Pancreas (tissue), 10 donors: ENCODE measurements at regions not wholly inside any gene's neighbourhood (a gene's known extent, or its start where the extent isn't known, plus 50 kb on each side); places are given as distances from the start of the nearest gene placed in this dataset.
"Not testable (repeated sequence)": the region's sequence is repeated elsewhere in the genome, so short reads cannot be mapped to it uniquely, and the experiment has no call there.

Experiments
- ATAC-seq, 4 donors: fragments of 200-7000 bp; cut with Tn5 transposase; one replicate each; pipeline versions ENCODE4 v1.8.0 to v1.9.1; 2020; ENCODE audit warnings: mild to moderate bottlenecking in 4 of 4, moderate library complexity in 4 of 4
- DNase-seq, 6 donors: peaks; one replicate each; pipeline ENCODE4 v3.0.0-alpha.2; 2020
- FAIRE-seq: peaks from 2 replicates; lab custom pipeline; 2012; peaks lifted over from hg19 to GRCh38; lab: Jason Lieb, UNC
- H3K27ac ChIP-seq, 4 donors: fragments of 200-600 bp; sonication (generic); 1 replicate in 3 of 4; 2 replicates in 1 of 4; pipeline versions ENCODE4 v1.5.0 to v1.8.0; 2020
- H3K27me3 ChIP-seq, 4 donors: fragments of 200-600 bp; one replicate each; pipeline ENCODE4 v1.8.0; 2021
- H3K36me3 ChIP-seq, 3 donors: fragments of 200-600 bp; sonication (generic) in 1 of 3; one replicate each; pipeline versions ENCODE4 v1.5.0 to v1.8.0; 2020 to 2021
- H3K4me1 ChIP-seq, 3 donors: fragments of 200-600 bp; one replicate each; pipeline ENCODE4 v1.8.0; 2021
- H3K4me3 ChIP-seq, 4 donors: fragments of 200-600 bp; sonication (generic) in 2 of 4; one replicate each; pipeline versions ENCODE4 v1.5.0 to v1.8.0; 2020 to 2021
- H3K9me3 ChIP-seq, 4 donors: fragments of 200-600 bp; one replicate each; pipeline ENCODE4 v1.8.0; 2021
- CTCF ChIP-seq, 4 donors: fragments of 200-600 bp; sonication (generic) in 3 of 4; IDR thresholded peaks; one replicate each; pipeline versions ENCODE4 v1.5.0 to v1.8.0; 2021; ENCODE audit warnings: antibody characterized with exemption in 4 of 4
- WGBS, 2 donors: extraction: QIAGEN DNeasy Blood & Tissue Kit; methylation state at CpG; one replicate each; pipeline ENCODE4 v1.1.7; 2013; 5-methylcytosine and 5-hydroxymethylcytosine counted together
- intact Hi-C, 3 donors: fragments of 100-400 bp; cut with DNase I; formaldehyde crosslinking; loops; one replicate each; pipeline versions ENCODE4 v1.11.1 to v1.14.2; 2022
- donor health status: healthy with polysubstance abuse.
- donor health status: DM: no; HTN: no; CAD: no; lungs with moderate emphysema.
- donor health status: DM: no; HTN: no; CAD: no.
- donor health status: control.
- donor health status: control.
- donor health status: Bipolar disorder and iron deficiency.
- donor health status: DM: yes; HTN: yes; CAD: no.
- donor health status: DM: no; HTN: no; CAD: no.
- donor health status: DM: no; HTN: no; CAD: no.
- donor health status: DM: yes; HTN: yes; CAD: no.

- Histone ChIP-seq H3K27me3 (no peaks in the 10 kb centered on the region), H3K4me3 (no peak overlapping the region), H3K27ac (no peak overlapping the region), H3K4me1 (no peaks in the 10 kb centered on the region), H3K9me3 (no peaks in the 10 kb centered on the region), H3K36me3 (no peaks in the 10 kb centered on the region)
- no peak for DNase-seq
- no peak for FAIRE-seq
- no peak for ATAC-seq
- 72 to 78% methylated on average over 10 of the region's 10 CpGs for WGBS, 2 donors
- no peak for TF ChIP-seq CTCF (IDR thresholded peaks at IDR 0.05)
- intact Hi-C loops = no loop called here
These were observed 70.4 kb downstream of the MRPL57 start for GRCh38 chr13:21246761-21247452.

- no peaks in the 10 kb centered on the region for H3K9me3 ChIP-seq
- FAIRE-seq (no peak), DNase-seq (no peak), ATAC-seq (no peak)
- no peaks in the 10 kb centered on the region for H3K27me3 ChIP-seq
- no peak overlapping the region for H3K4me3 ChIP-seq
- H3K36me3 ChIP-seq = no peaks in the 10 kb centered on the region
- H3K4me1 ChIP-seq = no peaks in the 10 kb centered on the region
- 68 to 71% methylated on average over 6 of the region's 6 CpGs for WGBS, 2 donors
- intact Hi-C loops = no loop called here
- no peak for TF ChIP-seq CTCF (IDR thresholded peaks at IDR 0.05)
- no peak overlapping the region for H3K27ac ChIP-seq
These were observed 79.9 kb downstream of the MRPL57 start for GRCh38 chr13:21256351-21256761.

GRCh38 chr13:21256891-21257290 is 80.4 kb downstream of the MRPL57 start:
- TF ChIP-seq CTCF (IDR thresholded peaks at IDR 0.05) = no peak
- no peak for FAIRE-seq
- no peaks in the 10 kb centered on the region for H3K4me1 ChIP-seq

GRCh38 chr13:21259571-21260455 is 83.4 kb downstream of the MRPL57 start:
- no peaks in the 10 kb centered on the region for H3K4me1 ChIP-seq
- peak in 1 of 6 donors; percentile 63 for DNase-seq
- no peak overlapping the region for H3K27ac ChIP-seq
- intact Hi-C loops = no loop called here
- no peaks in the 10 kb centered on the region for H3K9me3 ChIP-seq
- no peaks in the 10 kb centered on the region for H3K27me3 ChIP-seq
- no peak for TF ChIP-seq CTCF (IDR thresholded peaks at IDR 0.05)
- no peaks in the 10 kb centered on the region for H3K36me3 ChIP-seq
- no peak overlapping the region for H3K4me3 ChIP-seq
- no peak for ATAC-seq
- WGBS, 2 donors = 92 to 95% methylated on average over 55 to 57 of the region's 57 CpGs
- no peak for FAIRE-seq

More at GRCh38 chr13:21256891-21257290, 80.4 kb downstream of the MRPL57 start:
- WGBS, 2 donors = 54 to 61% methylated on average over 2 of the region's 2 CpGs
- Histone ChIP-seq H3K36me3 (no peaks in the 10 kb centered on the region), H3K4me3 (no peak overlapping the region), H3K27me3 (no peaks in the 10 kb centered on the region), H3K27ac (no peak overlapping the region), H3K9me3 (no peaks in the 10 kb centered on the region)
- ATAC-seq = no peak
- intact Hi-C loops = no loop called here
- no peak for DNase-seq

DNA sequence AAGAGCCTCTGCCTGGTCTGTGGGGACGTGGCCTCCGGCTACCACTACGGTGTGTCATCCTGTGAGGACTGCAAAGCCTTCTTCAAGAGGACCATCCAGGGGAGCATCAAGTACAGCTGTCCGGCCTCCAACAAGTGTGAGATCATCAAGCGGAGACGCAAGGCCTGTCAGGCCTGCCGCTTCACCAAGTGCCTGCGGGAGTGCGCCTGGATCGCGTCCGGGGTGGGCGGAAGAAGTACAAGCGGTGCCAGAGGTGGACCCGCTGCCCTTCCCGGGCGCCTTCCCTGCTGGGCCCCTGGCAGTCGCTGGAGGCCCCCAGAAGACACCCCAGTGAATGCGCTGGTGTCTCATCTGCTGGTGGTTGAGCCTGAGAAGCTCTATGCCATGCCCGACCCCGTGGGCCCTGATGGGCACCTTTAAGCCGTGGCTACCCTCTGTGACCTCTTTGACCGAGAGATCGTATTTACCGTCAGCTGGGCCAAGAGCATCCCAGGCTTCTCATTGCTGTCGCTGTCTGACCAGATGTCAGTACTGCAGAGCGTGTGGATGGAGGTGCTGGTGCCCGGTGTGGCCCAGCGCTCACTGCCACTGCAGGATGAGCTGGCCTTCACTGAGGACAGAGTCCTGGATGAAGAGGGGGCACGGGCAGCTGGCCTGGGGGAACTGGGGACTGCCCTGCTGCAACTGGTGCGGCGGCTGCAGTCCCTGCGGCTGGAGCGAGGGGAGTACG is 84.3 kb downstream of the MRPL57 start:
- intact Hi-C loops, H3K4me1 ChIP-seq, H3K27me3 ChIP-seq, H3K9me3 ChIP-seq, ATAC-seq, H3K36me3 ChIP-seq, H3K4me3 ChIP-seq, FAIRE-seq, H3K27ac ChIP-seq: not testable (repeated sequence)
- 90 to 94% methylated on average over 31 to 35 of the region's 35 CpGs for WGBS, 2 donors
- DNase-seq = peak in 1 of 6 donors; percentile 48

DNA sequence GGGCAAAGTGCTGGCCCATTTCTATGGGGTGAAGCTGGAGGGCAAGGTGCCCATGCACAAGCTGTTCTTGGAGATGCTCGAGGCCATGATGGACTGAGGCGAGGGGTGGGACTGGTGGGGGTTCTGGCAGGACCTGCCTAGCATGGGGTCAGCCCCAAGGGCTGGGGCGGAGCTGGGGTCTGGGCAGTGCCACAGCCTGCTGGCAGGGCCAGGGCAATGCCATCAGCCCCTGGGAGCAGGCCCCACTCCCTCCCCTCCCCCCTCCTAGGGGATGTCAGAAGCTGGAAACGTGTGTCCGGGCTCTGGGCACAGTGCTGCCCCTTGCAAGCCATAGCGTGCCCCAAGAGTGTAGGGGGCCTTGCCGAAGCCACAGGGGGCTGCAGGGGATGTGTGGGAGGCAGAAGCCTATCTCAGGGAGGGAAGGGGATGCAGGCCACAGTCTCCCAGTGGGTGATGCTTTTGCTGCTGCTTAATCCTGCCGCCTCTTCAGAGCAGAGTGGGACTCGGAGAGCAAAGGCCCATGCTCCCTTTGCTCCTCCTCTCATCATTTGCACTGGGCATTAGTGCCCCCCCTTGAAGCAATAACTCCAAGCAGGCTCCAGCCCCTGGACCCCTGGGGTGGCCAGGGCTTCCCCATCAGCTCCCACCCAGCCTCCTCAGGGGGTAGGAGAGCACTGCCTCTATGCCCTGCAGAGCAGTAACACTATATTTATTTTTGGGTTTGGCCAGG is 85.2 kb downstream of the MRPL57 start:
- H3K36me3 ChIP-seq, H3K4me1 ChIP-seq, ATAC-seq, H3K9me3 ChIP-seq, FAIRE-seq, H3K27ac ChIP-seq, H3K4me3 ChIP-seq, DNase-seq, intact Hi-C loops, H3K27me3 ChIP-seq: not testable (repeated sequence)
- 69 to 74% methylated on average over 2 to 3 of the region's 9 CpGs for whole genome bisulfite sequencing, 2 donors

DNA sequence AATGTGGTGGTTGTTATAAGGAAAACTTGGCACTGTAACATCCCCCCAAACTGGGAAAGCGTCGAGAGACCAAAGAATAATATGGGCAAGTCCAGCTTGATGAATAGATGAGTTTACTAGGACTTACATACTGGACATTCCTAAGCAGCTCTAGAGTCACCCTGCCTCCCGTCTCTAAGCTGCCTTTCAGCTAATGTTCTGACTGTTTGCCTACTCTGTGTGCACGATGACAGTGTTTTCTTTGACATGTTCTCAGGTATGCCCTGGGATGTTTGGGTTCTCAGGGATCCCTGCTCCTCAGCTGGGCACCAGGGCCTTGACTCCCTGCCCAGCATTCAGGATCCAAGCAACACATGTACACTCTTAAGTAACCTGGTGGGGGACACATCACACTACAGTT is 87.5 kb downstream of the MRPL57 start:
- not testable (repeated sequence) for H3K9me3 ChIP-seq, FAIRE-seq, ATAC-seq

More for the DNA sequence above, 87.5 kb downstream of the MRPL57 start:
- H3K36me3 ChIP-seq, intact Hi-C loops, H3K4me1 ChIP-seq, H3K27ac ChIP-seq, DNase-seq, H3K4me3 ChIP-seq, H3K27me3 ChIP-seq: not testable (repeated sequence)
- WGBS, 2 donors = 25 to 33% methylated on average over 2 of the region's 4 CpGs
